GM21528 (cell line): ENCODE measurements at regions not wholly inside any gene's neighbourhood (a gene's known extent, or its start where the extent isn't known, plus 50 kb on each side); places are given as distances from the start of the nearest gene placed in this dataset.

ENCODE experiments used
- ATAC-seq: cut with Tn5 transposase; IDR thresholded peaks from one replicate; pipeline ENCODE4 v1.9.1; 2021; ENCODE audit warnings: mild to moderate bottlenecking, moderate library complexity; ENCODE audit not compliant: unreplicated experiment, low FRiP score

GRCh38 chr6:43986177-43986825 is 141.0 kb downstream of the MRPL14 start:
- no peak for ATAC-seq

GRCh38 chr6:43985329-43985728 is 141.9 kb downstream of the MRPL14 start:
- ATAC-seq = no peak

- no peak for ATAC-seq
These were observed 142.6 kb downstream of the MRPL14 start for GRCh38 chr6:43984442-43985321.

GRCh38 chr6:43983632-43984031 is 143.6 kb downstream of the MRPL14 start:
- ATAC-seq = no peak

- ATAC-seq = no peak
These were observed 144.1 kb downstream of the MRPL14 start for GRCh38 chr6:43983191-43983590.

GRCh38 chr6:43982084-43982625 is 145.1 kb downstream of the MRPL14 start:
- no peak for ATAC-seq

- ATAC-seq = no peak
These were observed 145.8 kb downstream of the MRPL14 start for GRCh38 chr6:43981363-43981990.

GRCh38 chr6:43980004-43980795 is 147.1 kb downstream of the MRPL14 start:
- ATAC-seq = no peak

GRCh38 chr6:43979525-43979924 is 147.7 kb downstream of the MRPL14 start:
- ATAC-seq = no peak

GRCh38 chr6:43978473-43979346 is 148.5 kb downstream of the MRPL14 start:
- no peak for ATAC-seq

- ATAC-seq = no peak
These were observed 149.7 kb downstream of the MRPL14 start for GRCh38 chr6:43977404-43978111.

- no peak for ATAC-seq
These were observed 150.4 kb downstream of the MRPL14 start for GRCh38 chr6:43976706-43977403.

GRCh38 chr6:43974643-43975230 is 152.5 kb downstream of the MRPL14 start:
- ATAC-seq = no peak

GRCh38 chr6:43973357-43973756 is 153.9 kb downstream of the MRPL14 start:
- no peak for ATAC-seq

GRCh38 chr6:43972913-43973300 is 154.3 kb downstream of the MRPL14 start:
- ATAC-seq = no peak

- ATAC-seq = no peak
These were observed 154.9 kb downstream of the MRPL14 start for GRCh38 chr6:43972179-43972912.

GRCh38 chr6:43971776-43972126 is 155.5 kb downstream of the MRPL14 start:
- ATAC-seq = no peak
